HepG2 (cell line): ENCODE measurements at regions not wholly inside any gene's neighbourhood (a gene's known extent, or its start where the extent isn't known, plus 50 kb on each side); places are given as distances from the start of the nearest gene placed in this dataset.

Experiments used
- ATAC-seq: fragments of 200-7000 bp; cut with Tn5 transposase; 3 replicates; pipeline ENCODE4 v1.9.1; 2020; ENCODE audit warnings: mild to moderate bottlenecking, moderate library complexity
- BruUV-seq: library from RNA; stranded (reverse); fragments of 400-500 nt; replicated peaks from 2 replicates; lab custom pipeline; 2021; lab: Mats Ljungman, UMichigan
- CTCF ChIA-PET: fragments of 300-600 bp; formaldehyde crosslinking; extraction: SDS; loops from one replicate; lab custom pipeline; 2021; ENCODE audit warnings: low total read pairs, inconsistent platforms, low intra/inter-chr PET ratio; lab: Yijun Ruan, JAX
- POLR2A ChIA-PET: fragments of 350-600 bp; sonication (Branson Sonifier 250); formaldehyde crosslinking; loops from one replicate; lab custom pipeline; 2020; ENCODE audit warnings: antibody characterized with exemption, inconsistent platforms; lab: Yijun Ruan, JAX
- DNase-seq: peaks from one replicate; pipeline ENCODE4 v3.0.0-alpha.2; 2015; ENCODE audit warnings: low spot score
- FAIRE-seq: peaks from 3 replicates; lab custom pipeline; 2011; peaks lifted over from hg19 to GRCh38; lab: Jason Lieb, UNC
- H2AFZ ChIP-seq: one replicate; pipeline ENCODE4 v1.6.1; 2011; ENCODE audit warnings: low read length, inconsistent platforms
- H3K27ac ChIP-seq: fragments of 300-600 bp; 3 replicates; pipeline ENCODE4 v1.8.0; 2011; ENCODE audit warnings: mixed run types, mild to moderate bottlenecking, mixed read lengths, low read length, inconsistent platforms; ENCODE audit not compliant: insufficient read depth; ENCODE audit errors: extremely low read length
- H3K27me3 ChIP-seq, 2 experiments: fragments of 200-600 bp in 1 of 2; 2 replicates in 1 of 2; 3 replicates in 1 of 2; pipeline versions ENCODE4 v1.6.0 to v1.8.0; 2011; ENCODE audit warnings: low read length in 2 of 2, mild to moderate bottlenecking in 2 of 2, moderate library complexity in 2 of 2, inconsistent platforms in 1 of 2; ENCODE audit not compliant: insufficient read depth in 2 of 2, control insufficient read depth in 1 of 2
- H3K36me3 ChIP-seq, 2 experiments: fragments of 200-600 bp in 1 of 2; replicated peaks in 1 of 2; 2 replicates in 1 of 2; 3 replicates in 1 of 2; pipeline versions ENCODE4 v1.5.1 to v1.8.0; 2011; ENCODE audit warnings: low read length in 2 of 2, inconsistent platforms in 1 of 2; ENCODE audit not compliant: insufficient read depth in 2 of 2, control insufficient read depth in 1 of 2
- H3K4me1 ChIP-seq: 2 replicates; pipeline ENCODE4 v1.5.1; 2012; ENCODE audit warnings: low read length, inconsistent platforms; ENCODE audit not compliant: insufficient read depth
- H3K4me2 ChIP-seq: 2 replicates; pipeline ENCODE4 v1.6.0; 2011; ENCODE audit warnings: low read depth, low read length, inconsistent platforms
- H3K4me3 ChIP-seq, 3 experiments: fragments of 200-600 bp in 1 of 3; sonication (generic), shearing (Covaris generic) in 1 of 3; replicated peaks in 1 of 3; 2 replicates each; pipeline ENCODE4 v1.5.1; 2011 to 2016; ENCODE audit warnings: low read length in 3 of 3, inconsistent platforms in 2 of 3, low read depth in 2 of 3, mild to moderate bottlenecking in 2 of 3, control low read depth in 1 of 3, mixed read lengths in 1 of 3; ENCODE audit not compliant: insufficient read depth in 1 of 3
- H3K79me2 ChIP-seq: one replicate; pipeline ENCODE4 v1.6.1; 2011; ENCODE audit warnings: low read length, inconsistent platforms; ENCODE audit not compliant: insufficient read depth
- H3K9ac ChIP-seq: 2 replicates; pipeline ENCODE4 v1.6.0; 2011; ENCODE audit warnings: mild to moderate bottlenecking, low read depth, low read length, inconsistent platforms; ENCODE audit not compliant: insufficient read depth
- H3K9me3 ChIP-seq: 2 replicates; pipeline ENCODE4 v1.5.1; 2012; ENCODE audit warnings: mild to moderate bottlenecking, low read length
- H4K20me1 ChIP-seq: 2 replicates; pipeline ENCODE4 v1.6.0; 2011; ENCODE audit warnings: inconsistent platforms, mild to moderate bottlenecking, low read length, moderate library complexity; ENCODE audit not compliant: insufficient read depth
- FIP1L1 ChIP-seq: fragments of 200-400 bp; formaldehyde crosslinking; IDR thresholded peaks from 2 replicates; pipeline ENCODE4 v1.6.1; 2018; ENCODE audit warnings: low read depth, mild to moderate bottlenecking, low read length, moderate library complexity, borderline replicate concordance; ENCODE audit not compliant: insufficient read depth
- NFIB ChIP-seq: sonication (generic); formaldehyde crosslinking; IDR thresholded peaks from 2 replicates; pipeline ENCODE4 v1.9.0; 2021; ENCODE audit warnings: missing genetic modification reagents, mild to moderate bottlenecking, borderline replicate concordance
- PRPF4 ChIP-seq: fragments of 200-400 bp; formaldehyde crosslinking; IDR thresholded peaks from 2 replicates; pipeline ENCODE4 v1.6.1; 2016; ENCODE audit warnings: low read length, low read depth; ENCODE audit not compliant: poor library complexity, severe bottlenecking
- SP1 ChIP-seq, 2 experiments: fragments of 450-650 bp in 1 of 2; sonication (generic) in 1 of 2; formaldehyde crosslinking in 1 of 2; IDR thresholded peaks; 2 replicates each; pipeline versions ENCODE4 v1.4.0 to v1.6.1; 2016 to 2020; ENCODE audit warnings: missing genetic modification reagents in 1 of 2
- U2AF1 ChIP-seq: fragments of 200-400 bp; formaldehyde crosslinking; optimal IDR thresholded peaks from 2 replicates; pipeline ENCODE3; 2017; ENCODE audit warnings: mild to moderate bottlenecking, low read depth, low read length
- ZNF136 ChIP-seq: sonication (generic); formaldehyde crosslinking; IDR thresholded peaks from 2 replicates; pipeline ENCODE4 v1.8.1; 2022; ENCODE audit warnings: low read depth, mild to moderate bottlenecking, moderate library complexity, missing genetic modification reagents
- ZNF296 ChIP-seq: sonication (generic); formaldehyde crosslinking; conservative IDR thresholded peaks from 2 replicates; pipeline ENCODE4 v1.5.0; 2020; ENCODE audit warnings: mild to moderate bottlenecking, missing genetic modification reagents
- WGBS: methylation state at CpG from one replicate; pipeline ENCODE4 v1.1.6; 2017; ENCODE audit warnings: low lambda C conversion rate; 5-methylcytosine and 5-hydroxymethylcytosine counted together
- in situ Hi-C: cut with HindIII; loops from 2 replicates; pipeline ENCODE4 v1.10.0; 2017; ENCODE audit warnings: low pct_unique_long_range_greater_than_20kb; ENCODE audit not compliant: extremely low pct_ligation_motif_present
- intact Hi-C: fragments of 100-400 bp; cut with micrococcal nuclease; formaldehyde crosslinking; loops from one replicate; pipeline ENCODE4 v1.10.0; 2022; ENCODE audit not compliant: unreplicated experiment

- TF ChIP-seq ZNF296 (CRISPR knock-in tag) (no peak), FIP1L1 (no peak), U2AF1 (no peak), PRPF4 (no peak), ZNF136 (CRISPR knock-in tag) (no peak), NFIB (CRISPR knock-in tag) (no peak)
Observed at GRCh38 chr13:90906554-90906953, 440.9 kb upstream of the MIR17HG start (continued).

GRCh38 chr13:90908792-90909191, 438.7 kb upstream of the MIR17HG start:
- H3K27ac ChIP-seq = no peak overlapping the region
- no peaks in the 10 kb centered on the region for H4K20me1 ChIP-seq
- FAIRE-seq (no peak), DNase-seq (no peak), ATAC-seq (no peak)
- H3K27me3 ChIP-seq = no peaks in the 10 kb centered on the region
- BruUV-seq = no TSS peak
- WGBS = 1% methylated on average over 2 of the region's 2 CpGs
- in situ Hi-C loops = no loop called here
- intact Hi-C loops = no loop called here
- ChIA-PET CTCF (no interaction called here), POLR2A (no interaction called here)
- H3K9me3 ChIP-seq = no peaks in the 10 kb centered on the region
- no peaks in the 10 kb centered on the region for H3K79me2 ChIP-seq
- no peaks in the 10 kb centered on the region for H3K4me1 ChIP-seq
- no peaks in the 10 kb centered on the region for H3K36me3 ChIP-seq
- no peak overlapping the region for H3K4me3 ChIP-seq
- no peak overlapping the region for H3K4me2 ChIP-seq
- no peak for TF ChIP-seq SP1 (IDR thresholded peaks at IDR 0.05)
- no peak for TF ChIP-seq SP1 (CRISPR knock-in tag; IDR thresholded peaks at IDR 0.05)
- H2AFZ ChIP-seq = no peak overlapping the region
- no peak overlapping the region for H3K9ac ChIP-seq
